Stimulated activated CD4-positive, alpha-beta T cell treated with anti-CD3 and anti-CD28 coated beads, Interleukin-1b, Interleukin-23, amount 100 ng/mL, for 48 hours (primary cell): ENCODE measurements at regions not wholly inside any gene's neighbourhood (a gene's known extent, or its start where the extent isn't known, plus 50 kb on each side); places are given as distances from the start of the nearest gene placed in this dataset.

Experiments
- DNase-seq: peaks from one replicate; pipeline ENCODE4 v3.0.0-alpha.2; 2020

DNA sequence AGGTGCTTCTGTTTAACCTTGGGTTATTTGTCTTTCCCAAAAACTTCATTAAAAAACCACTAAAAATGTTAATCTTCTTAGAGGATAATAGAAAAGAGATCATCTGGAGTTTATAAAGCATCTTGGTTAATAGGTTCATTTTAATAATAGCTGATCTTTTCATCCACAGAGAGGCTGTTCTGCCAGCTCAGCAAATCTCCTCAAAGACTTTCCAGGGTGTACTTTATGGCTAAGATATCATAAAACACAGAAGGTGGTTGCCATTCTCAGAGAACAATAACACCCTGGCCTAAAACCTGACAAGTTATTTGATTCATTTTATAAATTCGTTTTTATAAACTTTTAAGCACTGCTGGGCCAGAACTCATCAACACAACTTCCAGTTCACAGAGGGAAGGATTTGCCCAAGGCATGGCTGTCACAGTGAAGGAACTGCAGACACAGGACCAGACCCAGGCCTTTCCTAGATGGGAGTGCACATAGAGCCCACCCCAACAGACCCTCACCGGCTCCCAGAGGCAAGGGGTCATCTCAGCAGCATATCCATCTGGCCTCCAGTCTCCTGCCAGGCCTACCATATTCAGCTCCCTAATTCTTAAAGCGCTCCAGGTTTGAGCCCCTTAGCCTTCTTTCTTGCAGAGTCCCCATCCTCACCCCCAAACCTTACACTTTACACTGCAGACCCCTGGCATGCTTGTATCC is 203.4 kb upstream of the RAB6C start:
- no peak for DNase-seq

DNA sequence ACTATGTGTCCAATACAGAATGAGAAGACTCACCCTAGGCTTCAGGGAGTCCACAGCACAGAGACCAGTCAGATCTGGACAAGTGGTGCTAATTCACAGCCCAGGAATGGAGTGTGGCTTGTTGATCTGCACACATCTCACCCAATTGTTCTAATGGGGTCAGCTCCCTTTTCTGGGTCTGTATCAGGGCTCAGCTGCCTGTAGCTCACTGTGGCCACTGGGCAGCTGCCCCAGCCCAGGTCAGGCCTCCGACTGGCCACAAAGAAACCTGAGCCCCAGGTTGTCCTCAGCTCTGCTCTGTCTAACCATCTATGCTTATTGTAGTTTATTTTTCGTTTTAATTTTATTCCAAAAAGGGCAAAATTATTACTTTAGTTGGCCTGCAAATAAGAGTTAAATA is 202.3 kb upstream of the RAB6C start:
- DNase-seq, result no peak

DNA sequence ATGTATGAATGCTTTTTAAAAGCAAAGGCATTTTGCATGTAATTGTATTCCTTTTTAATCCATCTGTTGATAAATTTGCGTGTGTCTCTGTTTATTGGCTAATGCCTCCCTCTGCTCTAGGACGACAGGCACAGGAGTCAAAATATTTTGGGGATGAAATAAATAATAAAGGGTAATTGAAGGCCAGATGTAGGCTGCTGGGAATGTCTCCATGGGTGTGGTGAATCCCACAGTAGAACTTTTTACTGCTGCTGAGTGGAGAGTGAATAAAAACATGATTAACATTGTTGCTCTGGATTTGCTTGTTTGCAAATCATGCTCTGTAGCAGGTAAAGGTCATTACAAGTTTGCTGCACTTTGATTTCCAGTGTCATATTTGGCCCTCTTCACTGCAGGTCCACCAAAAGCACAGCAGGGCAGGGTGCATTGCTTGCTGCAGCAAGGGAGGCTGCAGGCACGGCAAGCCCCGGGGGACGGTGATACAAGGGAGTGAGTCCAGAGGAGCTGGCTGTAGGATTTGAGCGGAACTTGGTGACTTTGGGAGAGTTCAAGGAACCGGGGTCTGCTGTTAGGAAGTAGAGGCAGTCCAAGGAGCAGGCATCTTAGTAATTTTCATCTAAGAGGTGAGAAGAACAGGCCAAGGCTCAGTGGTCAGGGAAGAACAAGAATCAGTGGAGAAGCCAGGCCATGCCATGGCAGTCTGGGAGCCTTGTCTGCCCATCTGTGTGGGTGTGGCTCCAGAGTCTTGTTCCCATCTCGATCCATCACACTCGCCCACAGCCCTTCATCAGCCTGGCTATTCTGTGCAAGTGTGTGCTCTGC is 201.5 kb upstream of the RAB6C start:
- DNase-seq, result no peak

DNA sequence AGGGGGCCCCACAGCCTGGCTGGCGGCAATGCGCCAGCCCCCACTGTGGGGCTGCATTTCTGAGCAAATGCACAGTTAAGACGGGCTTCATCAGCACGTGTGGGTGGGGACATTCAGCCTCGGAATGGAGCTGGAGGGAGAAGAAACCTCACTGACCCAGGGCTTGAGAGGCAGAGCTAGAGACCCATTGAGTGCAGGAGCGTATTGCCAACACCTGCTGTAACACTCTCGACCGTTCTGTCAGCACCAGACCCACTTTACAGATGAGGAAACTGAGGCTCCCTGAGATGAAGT is 200.9 kb upstream of the RAB6C start:
- DNase-seq, result no peak

DNA sequence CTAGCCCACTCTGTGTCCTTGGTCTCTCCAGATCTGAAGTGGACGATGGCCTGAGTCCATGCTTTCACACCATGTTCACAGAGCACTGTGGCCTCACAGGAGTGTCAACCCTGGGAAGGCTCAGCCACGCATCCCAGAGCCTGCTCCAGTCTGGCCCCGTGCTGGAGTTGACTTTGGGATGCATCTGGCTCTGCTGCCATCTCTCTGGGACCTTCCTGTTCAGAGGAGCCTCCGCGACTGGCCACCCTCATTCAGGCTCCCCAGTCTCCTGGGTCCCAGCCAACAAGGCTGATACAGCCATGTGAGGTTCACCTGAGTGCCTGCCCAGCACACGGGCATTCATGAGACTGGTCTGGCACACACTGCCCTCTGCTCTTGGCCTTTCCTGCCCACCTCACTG is 199.7 kb upstream of the RAB6C start:
- DNase-seq, result no peak

DNA sequence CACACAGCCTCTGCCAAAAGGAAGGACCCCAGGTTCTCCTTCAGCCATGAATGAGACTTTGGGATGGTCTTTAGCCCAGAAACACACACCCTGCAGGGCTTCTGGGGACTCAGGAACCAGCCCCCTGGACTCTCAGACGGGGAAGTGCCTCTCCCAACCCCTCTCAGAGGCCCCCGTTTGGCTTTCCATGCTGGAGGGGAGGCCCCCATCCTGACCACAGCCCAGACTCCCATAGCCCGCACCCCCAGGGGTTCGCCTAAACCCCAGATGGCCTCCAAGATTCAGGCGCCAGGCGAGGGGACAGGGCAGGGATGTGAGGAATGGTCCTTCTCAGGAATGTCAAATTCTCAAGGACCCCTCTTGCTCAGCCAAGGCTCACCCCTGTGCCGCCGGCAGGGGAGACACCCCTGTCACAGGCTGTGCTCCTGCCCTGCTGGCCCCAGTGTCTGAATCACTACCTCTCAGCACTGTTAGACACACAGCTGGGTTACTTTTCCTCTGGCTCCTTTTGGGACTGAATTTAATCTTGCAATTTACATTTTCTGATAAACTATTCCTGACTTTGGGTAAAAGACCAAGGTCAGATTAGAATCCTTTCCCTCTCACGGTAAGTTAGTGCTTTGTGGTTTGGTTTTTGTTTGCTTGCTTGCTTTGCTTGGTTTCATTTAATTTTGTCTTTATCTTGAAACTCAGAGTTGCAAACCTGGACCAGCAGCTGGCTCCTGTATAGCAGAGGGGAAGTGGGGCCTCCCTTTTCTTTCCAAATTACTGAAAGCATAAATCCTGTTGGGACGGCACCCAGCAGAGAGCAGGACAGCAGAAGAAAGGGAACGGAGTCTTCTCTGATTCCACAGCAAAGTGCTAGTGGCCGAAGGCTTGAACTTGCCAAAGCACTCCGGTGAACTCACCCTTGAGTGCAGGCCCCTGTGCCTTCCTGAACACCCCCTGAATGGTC is 198.9 kb upstream of the RAB6C start:
- no peak for DNase-seq

DNA sequence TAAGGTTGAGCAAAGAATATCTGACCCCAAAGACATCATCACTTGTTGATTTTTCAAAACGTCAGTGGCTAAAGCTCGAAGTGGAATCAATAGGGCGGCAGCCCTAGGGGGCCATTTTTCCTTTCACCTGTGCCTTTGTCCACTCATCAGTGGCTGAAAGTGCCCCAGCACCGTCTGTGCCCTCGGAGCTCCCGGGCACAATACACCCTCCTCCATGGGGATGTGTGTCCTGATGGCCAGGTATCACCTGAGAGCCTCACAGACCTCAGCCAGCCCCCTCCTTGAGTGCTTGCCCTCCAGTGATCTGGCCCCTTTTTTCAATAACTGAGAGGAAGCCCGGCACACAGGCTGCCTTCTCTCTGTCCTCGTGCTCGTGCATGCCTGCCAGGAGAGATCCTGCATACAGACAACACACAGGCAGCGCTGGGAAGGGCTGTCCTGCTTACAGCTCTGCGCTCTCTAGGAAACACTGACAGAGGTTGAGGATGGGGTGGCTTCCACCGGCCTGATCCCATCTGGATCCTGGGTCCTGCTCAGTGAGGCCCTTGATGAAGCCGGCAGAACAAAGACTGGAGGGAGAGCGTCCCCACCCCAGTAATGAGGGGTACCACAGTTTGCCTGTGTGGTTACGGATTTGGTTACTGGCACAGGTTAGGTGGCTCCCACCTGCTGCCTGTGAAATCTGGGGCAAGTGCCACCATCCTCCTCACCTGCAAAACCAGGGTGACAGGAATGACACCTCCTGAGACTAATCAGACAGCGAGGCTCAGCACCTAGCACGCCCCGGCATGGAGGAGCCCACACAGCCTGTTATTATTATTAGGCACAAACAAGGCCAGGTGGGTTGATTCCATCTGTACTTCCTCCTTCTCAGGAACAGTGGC is 197.5 kb upstream of the RAB6C start:
- no peak for DNase-seq

DNA sequence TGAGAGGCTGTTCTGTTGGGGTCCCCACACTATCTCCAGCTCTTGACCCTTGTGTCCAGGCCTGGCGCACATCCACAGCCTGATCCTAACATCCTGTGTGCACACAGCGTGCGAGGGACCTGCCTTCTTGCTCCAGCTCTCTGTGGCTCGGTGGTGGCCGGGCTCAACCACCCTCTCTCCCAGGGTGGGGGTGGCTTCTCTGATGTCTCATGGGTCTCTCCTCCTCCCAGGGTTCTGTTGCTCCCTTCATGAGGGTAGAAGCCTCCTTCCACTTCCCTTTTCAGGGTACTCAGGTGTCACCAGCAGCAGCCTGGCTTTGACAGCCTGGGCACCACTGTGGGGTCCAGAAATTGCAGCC is 196.9 kb upstream of the RAB6C start:
- no peak for DNase-seq

DNA sequence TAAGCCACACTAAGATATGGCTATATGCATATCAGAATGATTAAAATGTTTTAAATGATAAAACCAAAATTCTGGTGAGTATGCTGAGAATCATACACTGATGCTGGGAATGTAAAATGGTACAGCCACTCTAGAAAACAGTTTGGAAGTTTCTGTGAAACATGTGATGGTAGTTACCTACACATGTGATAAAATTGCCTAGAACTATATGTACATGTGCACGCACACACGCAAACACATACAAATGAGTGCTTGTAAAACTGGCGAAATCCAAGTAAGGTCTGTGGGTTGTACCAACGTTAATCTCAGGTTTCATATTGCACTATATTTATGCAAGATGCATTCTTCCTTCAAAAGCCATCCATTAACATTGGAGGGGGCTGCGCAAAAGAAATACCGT is 195.0 kb upstream of the RAB6C start:
- DNase-seq, result no peak

DNA sequence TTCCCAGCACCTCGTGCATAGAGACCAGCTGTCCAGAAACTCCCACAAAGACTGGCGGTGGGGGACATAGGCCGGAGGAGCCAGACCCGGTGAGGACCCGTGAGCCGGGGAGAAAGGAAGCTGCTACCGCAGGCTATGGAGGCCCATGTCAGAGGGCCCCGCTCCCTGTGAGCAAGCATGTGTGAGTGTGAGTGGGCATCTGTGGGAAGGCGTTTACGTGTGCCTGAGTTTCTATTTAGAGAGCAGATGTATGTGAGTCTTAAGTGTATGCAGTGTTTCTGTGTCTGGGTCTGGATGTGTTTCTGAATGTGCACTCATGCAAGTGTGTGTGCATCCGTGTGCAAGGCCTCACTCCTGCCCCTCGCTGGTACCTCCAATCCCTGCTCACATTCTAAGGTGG is 187.8 kb upstream of the RAB6C start:
- no peak for DNase-seq

DNA sequence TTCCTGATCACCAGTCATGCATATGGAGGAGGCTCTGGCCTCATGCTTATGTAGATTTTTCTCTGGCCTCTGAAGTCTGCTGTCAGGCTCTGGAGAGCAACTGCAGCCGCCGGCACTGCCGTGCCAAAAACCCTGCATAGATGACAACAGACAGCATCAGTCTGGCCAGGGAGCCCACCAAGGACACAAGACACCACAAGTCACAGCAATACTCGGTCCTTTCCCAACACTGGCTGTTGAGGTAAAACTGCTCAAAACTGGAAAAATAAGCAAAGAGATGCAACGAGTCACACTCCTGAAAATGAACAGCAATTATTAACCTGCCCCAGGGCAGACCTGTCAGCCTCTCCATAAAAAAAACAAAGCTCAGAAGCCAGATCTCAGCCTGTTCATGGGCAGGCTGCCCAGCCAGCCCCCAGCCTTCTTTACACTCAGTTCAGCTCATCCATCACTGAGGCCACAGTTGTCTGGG is 186.0 kb upstream of the RAB6C start:
- DNase-seq, result no peak

DNA sequence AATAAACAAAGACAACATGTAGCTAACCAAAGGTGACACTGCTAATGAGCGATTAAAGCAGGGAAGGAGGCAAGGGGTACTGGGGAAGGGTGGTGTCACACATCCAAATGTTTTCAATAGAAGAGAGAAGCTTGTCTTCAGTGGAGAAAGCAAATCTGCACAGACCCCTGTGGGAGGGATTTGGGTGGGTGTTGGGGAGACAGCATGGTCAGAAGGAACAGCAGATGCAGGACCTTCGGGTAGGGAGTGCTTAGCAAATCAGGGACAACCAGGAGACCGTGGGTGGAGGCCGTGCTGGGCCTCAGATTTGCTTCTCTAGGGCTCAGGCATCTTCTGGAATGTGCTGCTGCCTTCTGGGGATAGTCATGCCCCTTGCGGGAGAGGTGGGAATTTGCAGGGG is 185.3 kb upstream of the RAB6C start:
- no peak for DNase-seq

DNA sequence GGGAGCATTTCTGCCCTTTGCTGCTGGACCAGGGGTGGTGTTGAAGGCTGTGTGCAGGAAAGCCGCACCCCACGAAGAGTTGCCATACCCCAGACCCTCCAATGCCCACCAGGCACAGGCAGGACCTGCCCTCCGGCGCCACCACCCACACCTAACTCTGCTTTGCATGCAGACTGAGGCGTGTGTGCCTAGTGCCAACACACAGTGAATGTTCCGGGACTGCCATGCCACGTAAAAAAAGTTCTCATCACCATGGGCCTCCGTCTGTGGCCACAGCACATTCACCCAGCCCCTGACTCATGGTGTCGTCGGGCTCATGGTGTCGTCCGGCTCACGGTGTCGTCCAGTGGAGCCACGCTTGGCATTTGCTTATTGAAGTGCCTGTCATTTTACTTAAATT is 184.9 kb upstream of the RAB6C start:
- no peak for DNase-seq

DNA sequence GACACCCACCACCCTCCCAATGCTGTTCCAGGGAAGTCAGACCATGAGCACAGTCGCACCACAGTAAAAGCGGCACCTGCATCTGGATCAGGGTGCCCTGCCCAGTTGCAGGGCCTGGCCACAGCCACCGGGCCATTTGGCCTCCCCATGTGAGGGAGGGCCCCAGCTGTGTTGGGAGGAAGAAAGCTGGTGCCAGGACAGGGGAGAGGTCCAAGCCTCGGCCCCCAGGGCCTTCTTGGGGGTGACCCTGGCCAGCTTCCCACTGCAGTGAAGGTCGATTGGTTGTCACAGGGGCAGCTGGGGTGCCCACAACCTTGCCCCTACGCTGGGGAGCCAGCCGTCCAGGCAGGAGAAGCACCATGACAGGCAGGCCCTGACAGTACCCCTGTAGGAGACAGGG is 183.2 kb upstream of the RAB6C start:
- DNase-seq, result no peak

DNA sequence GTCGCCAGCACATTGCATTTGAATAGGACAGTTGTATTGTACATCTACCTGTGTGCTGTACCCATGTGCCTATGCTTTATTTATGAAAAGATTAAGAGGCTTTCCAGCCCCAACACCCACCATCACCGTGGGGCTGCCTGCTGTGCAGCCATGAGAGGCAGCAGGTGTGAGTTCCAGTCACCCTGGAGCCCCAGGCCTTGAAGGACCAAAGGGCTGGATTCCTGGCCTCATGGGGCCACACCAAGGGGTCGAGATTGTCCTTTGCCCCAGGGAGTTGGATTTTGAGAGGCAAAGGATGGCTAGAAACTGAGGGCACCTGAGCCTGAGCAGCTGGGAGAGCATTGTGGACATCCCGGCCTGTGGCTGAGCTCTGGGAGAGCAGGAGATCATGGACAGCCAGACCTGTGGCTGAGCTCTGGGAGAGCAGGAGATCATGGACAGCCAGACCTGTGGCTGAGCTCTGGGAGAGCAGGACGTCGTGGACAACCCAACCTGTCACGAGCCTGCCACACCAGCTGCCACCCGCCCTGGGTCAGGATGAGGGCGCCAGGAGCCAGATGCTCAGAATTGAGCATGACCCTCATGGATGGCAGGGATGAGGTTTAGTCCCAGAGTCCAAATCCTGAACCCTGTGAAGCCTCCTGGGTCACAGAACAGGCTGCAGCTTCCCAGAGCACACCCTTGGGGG is 182.5 kb upstream of the RAB6C start:
- DNase-seq, result no peak

DNA sequence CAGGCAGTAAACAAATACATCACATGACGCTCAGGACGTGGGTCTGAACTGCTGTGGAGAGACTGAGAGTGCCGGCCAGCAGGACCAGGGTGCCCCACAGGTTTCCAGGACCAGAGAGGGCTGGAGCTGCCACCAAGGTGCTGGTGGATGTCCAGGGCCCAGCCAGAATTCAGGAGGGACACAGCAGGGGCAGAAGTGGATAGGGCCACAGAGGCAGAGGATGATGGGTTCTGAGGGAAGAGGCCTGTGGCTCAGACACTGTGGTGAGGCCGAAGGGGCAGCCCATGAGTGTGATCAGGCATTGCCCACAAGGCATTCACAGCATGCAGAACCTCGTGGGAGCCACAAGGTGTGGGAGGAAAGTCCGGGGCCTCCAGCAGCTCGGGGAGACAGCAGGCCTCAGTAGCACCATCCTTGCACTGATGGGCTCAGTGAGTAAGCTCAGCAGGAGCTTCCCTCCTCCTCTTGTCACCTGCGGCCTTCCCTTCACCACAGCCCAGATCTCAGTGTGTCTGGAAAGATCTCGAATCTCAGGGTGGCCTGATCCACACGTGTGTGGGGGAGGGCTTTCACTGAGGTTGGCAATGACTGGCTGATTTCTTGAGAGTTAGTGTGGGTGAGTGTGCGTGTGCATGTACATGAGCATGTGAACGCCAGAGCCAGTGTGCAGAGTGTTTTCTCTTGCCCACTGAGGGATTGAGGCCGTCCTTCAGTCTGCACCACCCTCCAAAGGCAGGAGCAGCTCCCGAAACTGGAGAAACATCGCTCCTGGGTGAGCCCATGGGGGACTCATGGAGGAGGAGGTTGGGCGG is 181.8 kb upstream of the RAB6C start:
- DNase-seq, result no peak

DNA sequence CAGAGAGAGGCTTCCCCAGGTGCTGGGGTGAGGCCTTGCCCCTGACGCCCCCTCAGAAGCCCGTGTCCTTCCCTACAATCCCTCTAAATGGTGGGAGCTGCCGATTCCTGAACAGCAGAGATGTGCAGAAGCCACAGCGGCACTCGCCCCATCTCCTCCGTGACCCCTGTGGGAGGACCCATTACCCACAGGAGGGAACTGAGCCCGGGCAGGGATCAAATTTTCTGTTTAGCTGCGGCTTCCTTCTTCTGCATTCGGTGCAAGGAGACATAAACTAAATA is 181.2 kb upstream of the RAB6C start:
- no peak for DNase-seq

DNA sequence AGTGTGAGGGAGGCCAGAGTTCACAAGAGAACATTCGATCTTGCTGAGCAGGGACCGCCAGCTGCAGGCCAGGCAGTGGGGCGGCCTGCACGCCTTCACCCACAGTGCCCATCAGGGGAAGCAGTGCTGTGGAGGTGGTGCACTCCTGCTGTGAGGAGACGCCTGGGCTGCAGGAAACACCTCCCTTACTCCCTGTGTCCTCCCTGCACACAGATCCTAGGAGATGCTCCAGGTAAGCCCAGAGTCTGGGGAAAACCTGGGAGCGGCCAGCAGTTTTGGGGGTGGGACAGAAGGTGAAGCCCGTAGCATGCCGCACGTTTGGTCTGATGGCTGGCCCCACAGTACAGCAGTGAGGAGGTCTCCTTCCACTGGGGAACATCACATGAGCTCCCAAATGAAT is 180.8 kb upstream of the RAB6C start:
- no peak for DNase-seq

DNA sequence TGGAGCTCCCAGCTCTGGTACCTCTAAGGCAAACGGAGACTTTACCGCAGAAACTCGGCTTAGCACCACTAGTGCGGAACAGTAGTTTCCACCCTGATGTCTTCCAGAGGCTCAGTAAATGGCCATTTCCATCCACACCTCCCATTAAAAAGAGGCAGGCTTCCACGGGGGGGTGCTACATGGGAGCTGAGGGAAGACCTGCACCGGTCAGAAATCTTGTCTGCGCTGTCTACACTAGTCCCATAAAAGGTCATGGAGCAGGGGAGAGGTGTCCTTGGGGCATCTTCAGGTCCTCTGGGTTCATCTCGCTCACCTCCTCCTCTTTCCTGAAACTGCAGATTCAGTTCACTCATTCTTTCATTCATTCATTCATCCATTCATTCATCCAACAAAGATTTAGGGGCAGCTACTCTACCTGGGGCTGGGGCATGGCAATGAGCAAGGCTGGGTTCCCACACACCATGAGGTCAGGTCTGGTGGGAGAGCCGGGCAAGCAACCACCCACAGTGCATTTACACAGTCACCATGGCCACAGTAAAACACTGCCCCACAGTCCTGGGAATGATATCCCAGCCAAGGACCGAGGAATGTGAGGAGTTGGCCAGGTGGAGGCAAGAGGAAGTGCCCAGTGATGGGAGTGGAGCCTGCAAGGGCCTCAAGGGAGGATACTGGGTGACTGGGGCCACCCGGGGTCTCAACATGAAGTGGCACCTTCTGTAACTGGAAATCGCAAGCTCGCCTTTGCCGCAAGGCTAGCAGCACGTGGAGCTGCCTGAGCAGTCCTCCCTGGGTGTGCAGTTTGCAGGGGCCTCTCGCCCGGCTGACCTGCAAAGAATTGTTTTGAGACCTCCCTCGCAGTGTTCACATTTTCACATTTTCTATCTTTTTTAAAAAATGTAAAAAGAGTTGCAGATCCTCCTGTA is 180.2 kb upstream of the RAB6C start:
- DNase-seq, result no peak

DNA sequence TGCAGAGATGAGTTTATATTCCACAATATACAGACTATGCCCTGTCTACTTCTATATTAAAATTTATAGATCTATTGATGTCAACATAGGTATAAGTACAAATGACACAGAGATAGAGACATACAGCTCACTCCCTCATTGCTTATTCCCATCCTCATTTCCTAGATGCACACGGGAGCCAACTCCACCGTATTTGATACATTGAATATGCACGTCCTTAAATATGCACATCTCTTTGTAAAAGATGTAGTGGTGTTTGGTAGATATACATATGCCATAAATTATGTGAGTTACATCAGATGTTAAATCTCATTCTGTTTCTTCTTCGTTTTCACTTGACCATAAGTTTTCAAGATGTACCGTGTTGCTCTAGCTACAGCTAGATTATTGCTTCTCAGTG is 179.2 kb upstream of the RAB6C start:
- no peak for DNase-seq
